Esophagus (tissue), 2 donors: ENCODE measurements at regions not wholly inside any gene's neighbourhood (a gene's known extent, or its start where the extent isn't known, plus 50 kb on each side); places are given as distances from the start of the nearest gene placed in this dataset.

Experiments
- H3K27ac ChIP-seq, 2 donors: one replicate each; pipeline ENCODE4 v1.5.1; 2013; ENCODE audit warnings: low read depth in 2 of 2, mild to moderate bottlenecking in 2 of 2, inconsistent platforms in 1 of 2, low read length in 1 of 2, moderate library complexity in 1 of 2
- H3K27me3 ChIP-seq, 2 donors: one replicate each; pipeline ENCODE4 v1.6.1; 2013; ENCODE audit warnings: low read length in 2 of 2, control low read depth in 1 of 2, mild to moderate bottlenecking in 1 of 2; ENCODE audit not compliant: insufficient read depth in 2 of 2, control insufficient read depth in 1 of 2
- H3K36me3 ChIP-seq, 2 donors: one replicate each; pipeline ENCODE4 v1.6.1; 2013; ENCODE audit warnings: low read length in 1 of 2; ENCODE audit not compliant: control insufficient read depth in 2 of 2, insufficient read depth in 2 of 2
- H3K4me1 ChIP-seq, 2 donors: one replicate each; pipeline ENCODE4 v1.6.1; 2013; ENCODE audit warnings: low read length in 1 of 2; ENCODE audit not compliant: control insufficient read depth in 2 of 2, insufficient read depth in 2 of 2
- H3K4me3 ChIP-seq, 2 donors: one replicate each; pipeline ENCODE4 v1.5.1; 2013; ENCODE audit warnings: low read length in 2 of 2, mild to moderate bottlenecking in 2 of 2, low read depth in 1 of 2, moderate library complexity in 1 of 2
- H3K9me3 ChIP-seq, 2 donors: one replicate each; pipeline ENCODE4 v1.6.1; 2013; ENCODE audit warnings: mild to moderate bottlenecking in 2 of 2, low read depth in 1 of 2, low read length in 1 of 2, moderate library complexity in 1 of 2; ENCODE audit not compliant: control insufficient read depth in 2 of 2, insufficient read depth in 1 of 2
- WGBS, 2 donors: extraction: QIAGEN DNeasy Blood & Tissue Kit; methylation state at CpG; one replicate each; pipeline ENCODE4 v1.1.7; 2013; 5-methylcytosine and 5-hydroxymethylcytosine counted together
- donor health status: healthy with polysubstance abuse.
- donor health status: Bipolar disorder and iron deficiency.

DNA sequence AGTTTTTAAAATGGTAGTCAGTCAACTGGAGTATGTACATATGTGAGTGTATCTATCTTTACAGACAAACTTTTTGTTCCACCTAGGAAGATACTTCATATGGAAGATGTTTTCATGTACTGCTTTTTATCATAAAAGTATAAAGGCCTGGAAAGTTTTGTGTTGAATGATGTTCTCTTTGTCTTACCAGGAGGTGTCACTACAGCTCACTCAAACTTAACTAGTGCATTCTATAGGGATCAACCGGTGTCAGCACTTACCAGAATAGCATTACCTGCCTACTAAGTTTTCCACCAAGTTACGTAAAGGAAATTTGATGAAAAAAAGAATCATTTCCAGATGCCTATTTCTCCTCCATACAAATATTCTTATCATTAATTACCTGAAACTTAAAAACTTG, 522.6 kb upstream of the SEMA6D start:
- H3K4me3 ChIP-seq, result no peak overlapping the region
- no peaks in the 10 kb centered on the region for H3K36me3 ChIP-seq
- no peak overlapping the region for H3K27ac ChIP-seq
- WGBS, 2 donors, result 42 to 47% methylated on average over 2 of the region's 2 CpGs
- H3K27me3 ChIP-seq, result no peaks in the 10 kb centered on the region
- H3K9me3 ChIP-seq, result no peaks in the 10 kb centered on the region
- no peaks in the 10 kb centered on the region for H3K4me1 ChIP-seq

DNA sequence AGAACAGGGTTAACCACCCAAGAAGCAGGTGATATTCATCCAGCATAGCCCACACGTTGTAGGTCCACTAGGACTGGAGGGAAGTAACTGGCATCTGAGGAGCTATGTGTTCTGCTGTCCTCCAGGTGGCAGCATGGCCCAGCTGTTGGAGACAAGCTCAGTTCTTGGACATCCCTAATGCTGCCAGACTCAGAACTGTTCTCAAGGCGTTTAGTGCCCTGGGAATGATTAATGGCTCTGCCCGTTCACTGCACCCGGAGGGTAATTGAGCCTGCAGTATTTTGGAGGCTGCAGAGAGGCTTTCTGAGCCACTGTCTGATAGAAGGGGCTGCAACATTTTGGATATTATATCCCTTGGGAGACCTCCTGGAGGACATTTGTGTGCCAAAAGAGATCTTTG, 521.3 kb upstream of the SEMA6D start:
- H3K27ac ChIP-seq, result no peak overlapping the region
- no peak overlapping the region for H3K4me3 ChIP-seq
- WGBS, 2 donors, result 2% methylated on average over 4 of the region's 4 CpGs
- H3K36me3 ChIP-seq, result no peaks in the 10 kb centered on the region
- H3K27me3 ChIP-seq, result no peaks in the 10 kb centered on the region
- no peaks in the 10 kb centered on the region for H3K4me1 ChIP-seq
- H3K9me3 ChIP-seq, result no peaks in the 10 kb centered on the region

DNA sequence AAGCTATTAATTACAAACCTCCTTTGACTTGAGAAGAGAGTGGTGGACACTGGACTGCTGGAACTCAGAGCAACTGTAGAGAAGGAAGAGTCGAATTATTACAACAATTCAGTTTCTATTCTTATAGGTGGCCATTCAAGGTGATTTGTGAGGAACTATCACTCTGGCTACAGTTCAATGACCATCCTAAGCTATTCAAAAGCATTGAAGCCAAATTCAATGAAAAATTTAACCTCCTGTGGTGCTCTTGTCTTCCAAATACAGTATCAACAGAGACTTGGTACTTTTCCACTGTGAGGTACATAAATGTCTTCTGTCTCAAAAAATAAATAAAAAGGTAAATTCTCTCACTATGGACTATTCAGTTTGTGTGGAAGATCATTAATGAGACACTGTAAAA, 513.3 kb upstream of the SEMA6D start:
- H3K4me1 ChIP-seq, result no peaks in the 10 kb centered on the region
- H3K9me3 ChIP-seq, result no peaks in the 10 kb centered on the region
- no peaks in the 10 kb centered on the region for H3K36me3 ChIP-seq
- no peaks in the 10 kb centered on the region for H3K27me3 ChIP-seq
- H3K27ac ChIP-seq, result no peak overlapping the region
- WGBS, 2 donors, result 82% methylated on average over 1 of the region's 1 CpG
- no peak overlapping the region for H3K4me3 ChIP-seq

DNA sequence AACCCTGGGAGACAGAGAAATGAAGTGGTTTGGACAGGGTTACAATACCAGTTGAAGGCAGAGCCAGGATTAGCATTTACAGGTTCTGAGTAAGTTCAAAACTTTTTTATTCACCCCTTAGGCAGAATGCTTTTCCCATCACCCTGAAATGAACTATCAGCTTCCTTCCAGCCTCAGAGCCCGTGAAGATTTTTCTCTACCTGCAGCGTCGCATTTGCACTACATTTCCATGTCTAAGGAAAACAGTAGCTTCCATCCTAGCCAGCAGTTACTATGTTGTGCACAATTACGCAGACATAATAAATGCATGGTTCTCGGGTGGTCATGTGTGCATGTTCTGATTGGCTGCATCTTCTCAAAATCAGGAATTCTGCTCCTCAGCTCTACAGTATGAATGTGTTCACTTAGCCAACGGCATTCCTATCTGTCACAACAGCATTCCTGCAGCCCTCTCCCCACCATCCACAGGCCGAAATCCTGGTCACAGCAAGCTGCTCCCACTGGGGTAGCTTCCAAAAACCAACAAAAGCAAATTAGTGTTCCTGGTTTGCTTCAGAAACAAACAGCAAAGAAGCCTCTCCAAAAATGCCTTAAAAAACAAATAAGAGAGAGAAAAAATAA, 510.8 kb upstream of the SEMA6D start:
- no peaks in the 10 kb centered on the region for H3K4me1 ChIP-seq
- no peak overlapping the region for H3K27ac ChIP-seq
- 64 to 80% methylated on average over 7 of the region's 7 CpGs for WGBS, 2 donors
- no peak overlapping the region for H3K4me3 ChIP-seq
- no peaks in the 10 kb centered on the region for H3K27me3 ChIP-seq
- no peaks in the 10 kb centered on the region for H3K36me3 ChIP-seq
- H3K9me3 ChIP-seq, result no peaks in the 10 kb centered on the region

DNA sequence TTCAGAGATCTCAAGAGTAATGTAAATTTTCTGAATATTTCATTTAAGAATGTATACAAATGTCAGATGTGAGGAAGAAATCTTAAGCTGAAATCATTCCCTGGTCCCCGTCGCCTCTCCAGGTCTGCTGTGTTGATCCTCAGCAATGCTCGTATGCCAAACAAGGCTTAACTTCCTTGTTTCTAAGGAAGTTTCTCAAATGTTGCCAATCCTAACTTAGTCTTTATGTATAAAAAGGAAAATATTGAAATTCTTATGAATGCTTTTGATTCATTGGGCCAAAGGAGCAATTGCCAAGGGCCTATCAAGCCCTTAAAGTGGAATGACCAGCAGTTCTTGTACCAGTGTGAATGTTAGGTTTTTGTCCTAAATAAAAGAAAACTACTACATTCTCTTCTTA, 507.7 kb upstream of the SEMA6D start:
- no peaks in the 10 kb centered on the region for H3K27me3 ChIP-seq
- WGBS, 2 donors, result 76 to 88% methylated on average over 3 of the region's 3 CpGs
- H3K9me3 ChIP-seq, result no peaks in the 10 kb centered on the region
- no peaks in the 10 kb centered on the region for H3K4me1 ChIP-seq
- no peaks in the 10 kb centered on the region for H3K36me3 ChIP-seq
- H3K27ac ChIP-seq, result no peak overlapping the region
- H3K4me3 ChIP-seq, result no peak overlapping the region

- Histone ChIP-seq H3K27ac (no peak overlapping the region), H3K36me3 (no peaks in the 10 kb centered on the region)
Measured at GRCh38 chr15:47212222-47213010, 504.9 kb upstream of the SEMA6D start.

GRCh38 chr15:47213883-47214282, 503.4 kb upstream of the SEMA6D start:
- no peak overlapping the region for H3K27ac ChIP-seq

More at GRCh38 chr15:47212222-47213010, 504.9 kb upstream of the SEMA6D start:
- no peaks in the 10 kb centered on the region for H3K27me3 ChIP-seq
- 50 to 73% methylated on average over 9 of the region's 9 CpGs for WGBS, 2 donors
- no peaks in the 10 kb centered on the region for H3K9me3 ChIP-seq
- H3K4me3 ChIP-seq, result no peak overlapping the region
- H3K4me1 ChIP-seq, result no peaks in the 10 kb centered on the region

GRCh38 chr15:47218295-47218694, 499.0 kb upstream of the SEMA6D start:
- WGBS, 2 donors, result 56 to 81% methylated on average over 1 of the region's 1 CpG
- no peak overlapping the region for H3K4me3 ChIP-seq
- H3K9me3 ChIP-seq, result no peaks in the 10 kb centered on the region
- H3K36me3 ChIP-seq, result no peaks in the 10 kb centered on the region
- no peak overlapping the region for H3K27ac ChIP-seq
- H3K4me1 ChIP-seq, result no peaks in the 10 kb centered on the region
- H3K27me3 ChIP-seq, result no peaks in the 10 kb centered on the region

More at GRCh38 chr15:47213883-47214282, 503.4 kb upstream of the SEMA6D start:
- Histone ChIP-seq H3K36me3 (no peaks in the 10 kb centered on the region), H3K4me3 (no peak overlapping the region), H3K9me3 (no peaks in the 10 kb centered on the region), H3K27me3 (no peaks in the 10 kb centered on the region), H3K4me1 (no peaks in the 10 kb centered on the region)
- 57 to 62% methylated on average over 6 of the region's 6 CpGs for WGBS, 2 donors

- WGBS, 2 donors, result 71 to 82% methylated on average over 1 of the region's 1 CpG
- H3K27me3 ChIP-seq, result no peaks in the 10 kb centered on the region
- H3K36me3 ChIP-seq, result no peaks in the 10 kb centered on the region
- no peaks in the 10 kb centered on the region for H3K9me3 ChIP-seq
- no peak overlapping the region for H3K4me3 ChIP-seq
- H3K4me1 ChIP-seq, result no peaks in the 10 kb centered on the region
- no peak overlapping the region for H3K27ac ChIP-seq
Measured at GRCh38 chr15:47244361-47244760, 472.9 kb upstream of the SEMA6D start.

DNA sequence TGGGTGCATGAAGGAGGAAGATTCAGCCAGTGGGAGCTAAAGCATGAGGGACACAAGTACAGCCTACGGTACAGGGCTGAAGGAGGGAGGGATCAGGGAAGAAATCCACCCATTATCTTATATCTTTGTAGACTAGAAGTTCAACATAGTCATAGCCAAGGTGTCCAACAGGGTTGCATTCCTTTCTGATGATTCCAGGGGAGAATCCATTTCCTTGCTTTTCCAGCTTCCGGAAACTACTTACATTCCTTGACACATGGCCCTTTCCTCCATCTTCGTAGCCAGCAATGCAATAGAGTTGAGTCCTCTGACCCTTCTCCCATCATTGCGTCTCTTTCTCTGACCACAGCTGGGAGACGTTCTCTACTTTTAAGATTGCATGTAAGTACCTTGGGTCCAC, 471.0 kb upstream of the SEMA6D start:
- no peak overlapping the region for H3K27ac ChIP-seq
- H3K9me3 ChIP-seq, result no peaks in the 10 kb centered on the region
- H3K4me1 ChIP-seq, result no peaks in the 10 kb centered on the region
- no peak overlapping the region for H3K4me3 ChIP-seq
- WGBS, 2 donors, result 85 to 87% methylated on average over 5 of the region's 5 CpGs
- H3K36me3 ChIP-seq, result no peaks in the 10 kb centered on the region
- H3K27me3 ChIP-seq, result no peaks in the 10 kb centered on the region
